Lower lobe of right lung (tissue), 2 donors: ENCODE measurements at regions not wholly inside any gene's neighbourhood (a gene's known extent, or its start where the extent isn't known, plus 50 kb on each side); places are given as distances from the start of the nearest gene placed in this dataset.
"Not testable (repeated sequence)": the region's sequence is repeated elsewhere in the genome, so short reads cannot be mapped to it uniquely, and the experiment has no call there.

ENCODE experiments used
- ATAC-seq, 2 donors: fragments of 200-7000 bp; cut with Tn5 transposase; one replicate each; pipeline ENCODE4 v1.9.1; 2020 to 2022; ENCODE audit warnings: mild to moderate bottlenecking in 2 of 2, moderate library complexity in 2 of 2
- DNase-seq: peaks from one replicate; pipeline ENCODE4 v3.0.0-alpha.2; 2020
- H3K27ac ChIP-seq: fragments of 200-600 bp; one replicate; pipeline ENCODE4 v1.8.0; 2022
- H3K27me3 ChIP-seq: fragments of 200-600 bp; one replicate; pipeline ENCODE4 v1.8.0; 2022; ENCODE audit warnings: low read depth
- H3K36me3 ChIP-seq: fragments of 200-600 bp; one replicate; pipeline ENCODE4 v1.8.0; 2022; ENCODE audit warnings: mild to moderate bottlenecking
- H3K4me1 ChIP-seq: fragments of 200-600 bp; one replicate; pipeline ENCODE4 v1.8.0; 2022
- H3K4me3 ChIP-seq: fragments of 200-600 bp; one replicate; pipeline ENCODE4 v1.8.0; 2022; ENCODE audit warnings: mild to moderate bottlenecking
- H3K9me3 ChIP-seq: fragments of 200-600 bp; one replicate; pipeline ENCODE4 v1.8.0; 2022
- CTCF ChIP-seq: fragments of 200-600 bp; IDR thresholded peaks from one replicate; pipeline ENCODE4 v1.8.0; 2022; ENCODE audit warnings: antibody characterized with exemption, mild to moderate bottlenecking
- intact Hi-C: fragments of 100-400 bp; cut with DNase I; formaldehyde crosslinking; loops from one replicate; pipeline ENCODE4 v1.11.0; 2022
- donor health status: DM: no; HTN: yes; CAD: no; lungs with severe emphysema.

GRCh38 chr3:34073961-34074360 lies 275.5 kb downstream of the PDCD6IP start:
- no peaks in the 10 kb centered on the region for H3K4me1 ChIP-seq
- intact Hi-C loops: no loop called here
- H3K4me3 ChIP-seq: no peak overlapping the region
- no peaks in the 10 kb centered on the region for H3K9me3 ChIP-seq
- no peak overlapping the region for H3K27ac ChIP-seq
- H3K27me3 ChIP-seq: no peaks in the 10 kb centered on the region
- no peak for DNase-seq
- no peaks in the 10 kb centered on the region for H3K36me3 ChIP-seq
- no peak for TF ChIP-seq CTCF
- ATAC-seq: no peak

- no peak for ATAC-seq
- H3K27ac ChIP-seq: no peak overlapping the region
Observed at GRCh38 chr3:34075975-34076374, 277.5 kb downstream of the PDCD6IP start.

GRCh38 chr3:34077417-34078195 lies 279.2 kb downstream of the PDCD6IP start:
- DNase-seq: no peak

More at GRCh38 chr3:34075975-34076374, 277.5 kb downstream of the PDCD6IP start:
- no peaks in the 10 kb centered on the region for H3K36me3 ChIP-seq
- no peak for DNase-seq
- intact Hi-C loops: no loop called here
- H3K9me3 ChIP-seq: no peaks in the 10 kb centered on the region
- no peaks in the 10 kb centered on the region for H3K4me1 ChIP-seq
- no peak overlapping the region for H3K4me3 ChIP-seq
- H3K27me3 ChIP-seq: no peaks in the 10 kb centered on the region
- TF ChIP-seq CTCF: no peak

GRCh38 chr3:34078418-34078817 lies 280.0 kb downstream of the PDCD6IP start:
- no peak for DNase-seq
- no peak for TF ChIP-seq CTCF
- Histone ChIP-seq H3K4me1 (no peaks in the 10 kb centered on the region), H3K27me3 (no peaks in the 10 kb centered on the region), H3K9me3 (no peaks in the 10 kb centered on the region), H3K27ac (no peak overlapping the region), H3K4me3 (no peak overlapping the region), H3K36me3 (no peaks in the 10 kb centered on the region)
- intact Hi-C loops: no loop called here
- ATAC-seq: no peak

More at GRCh38 chr3:34077417-34078195, 279.2 kb downstream of the PDCD6IP start:
- H3K9me3 ChIP-seq: no peaks in the 10 kb centered on the region
- H3K4me3 ChIP-seq: no peak overlapping the region
- intact Hi-C loops: no loop called here
- no peak overlapping the region for H3K27ac ChIP-seq
- no peaks in the 10 kb centered on the region for H3K4me1 ChIP-seq
- TF ChIP-seq CTCF: no peak
- ATAC-seq: no peak
- H3K36me3 ChIP-seq: no peaks in the 10 kb centered on the region
- no peaks in the 10 kb centered on the region for H3K27me3 ChIP-seq

- H3K27ac ChIP-seq, H3K27me3 ChIP-seq, H3K4me3 ChIP-seq, H3K4me1 ChIP-seq, ATAC-seq, H3K36me3 ChIP-seq, DNase-seq, H3K9me3 ChIP-seq, intact Hi-C loops: not testable (repeated sequence)
Observed at GRCh38 chr3:34079849-34080248, 281.4 kb downstream of the PDCD6IP start.

GRCh38 chr3:34090379-34090778 lies 291.9 kb downstream of the PDCD6IP start:
- H3K27ac ChIP-seq, H3K4me1 ChIP-seq, H3K27me3 ChIP-seq, ATAC-seq, H3K36me3 ChIP-seq, intact Hi-C loops, H3K9me3 ChIP-seq, H3K4me3 ChIP-seq, DNase-seq: not testable (repeated sequence)
